ENCODE measurements at regions not wholly inside any gene's neighbourhood (a gene's known extent, or its start where the extent isn't known, plus 50 kb on each side); places are given as distances from the start of the nearest gene placed in this dataset.

GRCh38 chr18:64850791-64851190 is 701.9 kb upstream of the LINC00305 start:
- no peaks in the 10 kb centered on the region for H3K4me1 ChIP-seq (ENCODE audit: insufficient read depth, low read length)
- H3K4me3 ChIP-seq (ENCODE audit: low read depth in 1 of 2, low read length in 2 of 2) = no peak overlapping the region
- H3K9me3 ChIP-seq (ENCODE audit: low read length) = no peaks in the 10 kb centered on the region
- no peak overlapping the region for H3K9ac ChIP-seq (ENCODE audit: low read length)
- no peaks in the 10 kb centered on the region for H3K36me3 ChIP-seq (ENCODE audit: insufficient read depth, low read length)
- no peaks in the 10 kb centered on the region for H3K27me3 ChIP-seq (ENCODE audit: control insufficient read depth in 1 of 2, insufficient read depth in 2 of 2, low read length in 2 of 2)
- H3K27ac ChIP-seq (ENCODE audit: low read depth, low read length) = no peak overlapping the region

- H3K9me3 ChIP-seq (ENCODE audit: low read length) = no peaks in the 10 kb centered on the region
Measured at GRCh38 chr18:64840911-64841701, 692.2 kb upstream of the LINC00305 start.

GRCh38 chr18:64810354-64810753 is 661.5 kb upstream of the LINC00305 start:
- no peak overlapping the region for H3K9ac ChIP-seq (ENCODE audit: low read length)
- no peak overlapping the region for H3K27ac ChIP-seq (ENCODE audit: low read depth, low read length)
- no peaks in the 10 kb centered on the region for H3K27me3 ChIP-seq (ENCODE audit: control insufficient read depth in 1 of 2, insufficient read depth in 2 of 2, low read length in 2 of 2)
- no peaks in the 10 kb centered on the region for H3K9me3 ChIP-seq (ENCODE audit: low read length)
- H3K36me3 ChIP-seq (ENCODE audit: insufficient read depth, low read length) = no peaks in the 10 kb centered on the region
- no peaks in the 10 kb centered on the region for H3K4me1 ChIP-seq (ENCODE audit: insufficient read depth, low read length)
- no peak overlapping the region for H3K4me3 ChIP-seq (ENCODE audit: low read depth in 1 of 2, low read length in 2 of 2)

More at GRCh38 chr18:64840911-64841701, 692.2 kb upstream of the LINC00305 start:
- Histone ChIP-seq H3K4me3 (ENCODE audit: low read depth in 1 of 2, low read length in 2 of 2) (no peak overlapping the region), H3K36me3 (ENCODE audit: insufficient read depth, low read length) (no peaks in the 10 kb centered on the region), H3K27ac (ENCODE audit: low read depth, low read length) (no peak overlapping the region), H3K9ac (ENCODE audit: low read length) (no peak overlapping the region), H3K4me1 (ENCODE audit: insufficient read depth, low read length) (no peaks in the 10 kb centered on the region), H3K27me3 (ENCODE audit: control insufficient read depth in 1 of 2, insufficient read depth in 2 of 2, low read length in 2 of 2) (no peaks in the 10 kb centered on the region)

- Histone ChIP-seq H3K9me3 (ENCODE audit: low read length) (no peaks in the 10 kb centered on the region), H3K4me1 (ENCODE audit: insufficient read depth, low read length) (no peaks in the 10 kb centered on the region), H3K4me3 (ENCODE audit: low read depth in 1 of 2, low read length in 2 of 2) (no peak overlapping the region), H3K27me3 (ENCODE audit: control insufficient read depth in 1 of 2, insufficient read depth in 2 of 2, low read length in 2 of 2) (no peaks in the 10 kb centered on the region), H3K27ac (ENCODE audit: low read depth, low read length) (no peak overlapping the region), H3K9ac (ENCODE audit: low read length) (no peak overlapping the region), H3K36me3 (ENCODE audit: insufficient read depth, low read length) (no peaks in the 10 kb centered on the region)
Measured at GRCh38 chr18:64809801-64810200, 660.9 kb upstream of the LINC00305 start.

GRCh38 chr18:64807560-64807959 is 658.7 kb upstream of the LINC00305 start:
- H3K36me3 ChIP-seq (ENCODE audit: insufficient read depth, low read length) = no peaks in the 10 kb centered on the region
- no peak overlapping the region for H3K27ac ChIP-seq (ENCODE audit: low read depth, low read length)
- H3K27me3 ChIP-seq (ENCODE audit: control insufficient read depth in 1 of 2, insufficient read depth in 2 of 2, low read length in 2 of 2) = no peaks in the 10 kb centered on the region
- H3K4me1 ChIP-seq (ENCODE audit: insufficient read depth, low read length) = no peaks in the 10 kb centered on the region
- H3K9ac ChIP-seq (ENCODE audit: low read length) = no peak overlapping the region
- H3K9me3 ChIP-seq (ENCODE audit: low read length) = no peaks in the 10 kb centered on the region
- H3K4me3 ChIP-seq (ENCODE audit: low read depth in 1 of 2, low read length in 2 of 2) = no peak overlapping the region

- no peaks in the 10 kb centered on the region for H3K27me3 ChIP-seq (ENCODE audit: control insufficient read depth in 1 of 2, insufficient read depth in 2 of 2, low read length in 2 of 2)
Measured at GRCh38 chr18:64806691-64807090, 657.8 kb upstream of the LINC00305 start.

GRCh38 chr18:64806232-64806631 is 657.3 kb upstream of the LINC00305 start:
- H3K27ac ChIP-seq (ENCODE audit: low read depth, low read length) = no peak overlapping the region

More at GRCh38 chr18:64806691-64807090, 657.8 kb upstream of the LINC00305 start:
- no peaks in the 10 kb centered on the region for H3K36me3 ChIP-seq (ENCODE audit: insufficient read depth, low read length)
- H3K4me1 ChIP-seq (ENCODE audit: insufficient read depth, low read length) = no peaks in the 10 kb centered on the region
- no peak overlapping the region for H3K27ac ChIP-seq (ENCODE audit: low read depth, low read length)
- no peak overlapping the region for H3K9ac ChIP-seq (ENCODE audit: low read length)
- H3K9me3 ChIP-seq (ENCODE audit: low read length) = no peaks in the 10 kb centered on the region
- H3K4me3 ChIP-seq (ENCODE audit: low read depth in 1 of 2, low read length in 2 of 2) = no peak overlapping the region

GRCh38 chr18:64803471-64803870 is 654.6 kb upstream of the LINC00305 start:
- H3K27me3 ChIP-seq (ENCODE audit: control insufficient read depth in 1 of 2, insufficient read depth in 2 of 2, low read length in 2 of 2) = no peaks in the 10 kb centered on the region
- H3K4me3 ChIP-seq (ENCODE audit: low read depth in 1 of 2, low read length in 2 of 2) = no peak overlapping the region
- H3K9ac ChIP-seq (ENCODE audit: low read length) = no peak overlapping the region
- no peak overlapping the region for H3K27ac ChIP-seq (ENCODE audit: low read depth, low read length)
- H3K4me1 ChIP-seq (ENCODE audit: insufficient read depth, low read length) = no peaks in the 10 kb centered on the region
- H3K36me3 ChIP-seq (ENCODE audit: insufficient read depth, low read length) = no peaks in the 10 kb centered on the region
- no peaks in the 10 kb centered on the region for H3K9me3 ChIP-seq (ENCODE audit: low read length)

More at GRCh38 chr18:64806232-64806631, 657.3 kb upstream of the LINC00305 start:
- Histone ChIP-seq H3K9me3 (ENCODE audit: low read length) (no peaks in the 10 kb centered on the region), H3K36me3 (ENCODE audit: insufficient read depth, low read length) (no peaks in the 10 kb centered on the region), H3K9ac (ENCODE audit: low read length) (no peak overlapping the region), H3K4me1 (ENCODE audit: insufficient read depth, low read length) (no peaks in the 10 kb centered on the region), H3K4me3 (ENCODE audit: low read depth in 1 of 2, low read length in 2 of 2) (no peak overlapping the region), H3K27me3 (ENCODE audit: control insufficient read depth in 1 of 2, insufficient read depth in 2 of 2, low read length in 2 of 2) (no peaks in the 10 kb centered on the region)

- Histone ChIP-seq H3K4me1 (ENCODE audit: insufficient read depth, low read length) (no peaks in the 10 kb centered on the region), H3K27me3 (ENCODE audit: control insufficient read depth in 1 of 2, insufficient read depth in 2 of 2, low read length in 2 of 2) (no peaks in the 10 kb centered on the region), H3K4me3 (ENCODE audit: low read depth in 1 of 2, low read length in 2 of 2) (no peak overlapping the region)
Measured at GRCh38 chr18:64800151-64800550, 651.3 kb upstream of the LINC00305 start.

GRCh38 chr18:64799376-64799775 is 650.5 kb upstream of the LINC00305 start:
- no peak overlapping the region for H3K9ac ChIP-seq (ENCODE audit: low read length)
- H3K4me1 ChIP-seq (ENCODE audit: insufficient read depth, low read length) = no peaks in the 10 kb centered on the region
- H3K27me3 ChIP-seq (ENCODE audit: control insufficient read depth in 1 of 2, insufficient read depth in 2 of 2, low read length in 2 of 2) = no peaks in the 10 kb centered on the region
- no peak overlapping the region for H3K27ac ChIP-seq (ENCODE audit: low read depth, low read length)
- no peaks in the 10 kb centered on the region for H3K9me3 ChIP-seq (ENCODE audit: low read length)
- H3K4me3 ChIP-seq (ENCODE audit: low read depth in 1 of 2, low read length in 2 of 2) = no peak overlapping the region
- no peaks in the 10 kb centered on the region for H3K36me3 ChIP-seq (ENCODE audit: insufficient read depth, low read length)

More at GRCh38 chr18:64800151-64800550, 651.3 kb upstream of the LINC00305 start:
- Histone ChIP-seq H3K9me3 (ENCODE audit: low read length) (no peaks in the 10 kb centered on the region), H3K27ac (ENCODE audit: low read depth, low read length) (no peak overlapping the region), H3K9ac (ENCODE audit: low read length) (no peak overlapping the region), H3K36me3 (ENCODE audit: insufficient read depth, low read length) (no peaks in the 10 kb centered on the region)

GRCh38 chr18:64791236-64791635 is 642.3 kb upstream of the LINC00305 start:
- no peaks in the 10 kb centered on the region for H3K36me3 ChIP-seq (ENCODE audit: insufficient read depth, low read length)

GRCh38 chr18:64785686-64786085 is 636.8 kb upstream of the LINC00305 start:
- Histone ChIP-seq H3K9ac (ENCODE audit: low read length) (no peak overlapping the region), H3K27ac (ENCODE audit: low read depth, low read length) (no peak overlapping the region), H3K27me3 (ENCODE audit: control insufficient read depth in 1 of 2, insufficient read depth in 2 of 2, low read length in 2 of 2) (no peaks in the 10 kb centered on the region), H3K4me3 (ENCODE audit: low read depth in 1 of 2, low read length in 2 of 2) (no peak overlapping the region), H3K4me1 (ENCODE audit: insufficient read depth, low read length) (no peaks in the 10 kb centered on the region), H3K36me3 (ENCODE audit: insufficient read depth, low read length) (no peaks in the 10 kb centered on the region), H3K9me3 (ENCODE audit: low read length) (no peaks in the 10 kb centered on the region)

More at GRCh38 chr18:64791236-64791635, 642.3 kb upstream of the LINC00305 start:
- Histone ChIP-seq H3K27ac (ENCODE audit: low read depth, low read length) (no peak overlapping the region), H3K27me3 (ENCODE audit: control insufficient read depth in 1 of 2, insufficient read depth in 2 of 2, low read length in 2 of 2) (no peaks in the 10 kb centered on the region), H3K4me3 (ENCODE audit: low read depth in 1 of 2, low read length in 2 of 2) (no peak overlapping the region), H3K9me3 (ENCODE audit: low read length) (no peaks in the 10 kb centered on the region), H3K4me1 (ENCODE audit: insufficient read depth, low read length) (no peaks in the 10 kb centered on the region), H3K9ac (ENCODE audit: low read length) (no peak overlapping the region)

Measured in muscle layer of colon (tissue), 2 donors.